Keratinocyte (primary cell): ENCODE measurements at regions not wholly inside any gene's neighbourhood (a gene's known extent, or its start where the extent isn't known, plus 50 kb on each side); places are given as distances from the start of the nearest gene placed in this dataset.

Experiments used
- DNase-seq: peaks from one replicate; pipeline ENCODE4 v3.0.0-alpha.2; 2011; ENCODE audit warnings: low read depth, missing footprints, low spot score
- FAIRE-seq: peaks from 2 replicates; lab custom pipeline; 2011; peaks lifted over from hg19 to GRCh38; lab: Jason Lieb, UNC
- H2AFZ ChIP-seq: 2 replicates; pipeline ENCODE4 v1.6.0; 2012; ENCODE audit warnings: low read length, control low read depth, inconsistent platforms; ENCODE audit not compliant: control insufficient read depth
- H3K27ac ChIP-seq: 2 replicates; pipeline ENCODE4 v1.5.1; 2011; ENCODE audit warnings: low read length; ENCODE audit not compliant: control insufficient read depth, insufficient read depth
- H3K27me3 ChIP-seq: 3 replicates; pipeline ENCODE4 v1.6.0; 2011; ENCODE audit warnings: low read length; ENCODE audit not compliant: control insufficient read depth, insufficient read depth; ENCODE audit errors: extremely low read depth
- H3K36me3 ChIP-seq, 2 experiments: 2 replicates in 1 of 2; 3 replicates in 1 of 2; pipeline ENCODE4 v1.5.1; 2011; ENCODE audit warnings: low read length in 2 of 2, mild to moderate bottlenecking in 1 of 2; ENCODE audit not compliant: control insufficient read depth in 2 of 2, insufficient read depth in 2 of 2; ENCODE audit errors: extremely low read depth in 1 of 2
- H3K4me1 ChIP-seq: 3 replicates; pipeline ENCODE4 v1.5.1; 2011; ENCODE audit warnings: low read length; ENCODE audit not compliant: control insufficient read depth, insufficient read depth; ENCODE audit errors: extremely low read depth
- H3K4me2 ChIP-seq: 3 replicates; pipeline ENCODE4 v1.6.0; 2011; ENCODE audit warnings: low read depth, low read length; ENCODE audit not compliant: control insufficient read depth, insufficient read depth; ENCODE audit errors: extremely low read depth
- H3K4me3 ChIP-seq, 3 experiments: fragments of 200-600 bp in 1 of 3; sonication (generic) in 1 of 3; 2 replicates in 2 of 3; 3 replicates in 1 of 3; pipeline ENCODE4 v1.5.1; 2011 to 2016; ENCODE audit warnings: low read length in 3 of 3, mild to moderate bottlenecking in 3 of 3, control low read depth in 2 of 3, inconsistent platforms in 1 of 3, low read depth in 1 of 3, mixed read lengths in 1 of 3, mixed run types in 1 of 3, moderate library complexity in 1 of 3; ENCODE audit not compliant: control insufficient read depth in 2 of 3, insufficient read depth in 2 of 3; ENCODE audit errors: extremely low read depth in 1 of 3
- H3K79me2 ChIP-seq: 2 replicates; pipeline ENCODE4 v1.6.0; 2012; ENCODE audit warnings: low read length; ENCODE audit not compliant: control insufficient read depth, insufficient read depth
- H3K9ac ChIP-seq: 3 replicates; pipeline ENCODE4 v1.6.0; 2011; ENCODE audit warnings: low read length; ENCODE audit not compliant: control insufficient read depth, insufficient read depth; ENCODE audit errors: extremely low read depth
- H3K9me1 ChIP-seq: 3 replicates; pipeline ENCODE4 v1.6.0; 2011; ENCODE audit warnings: low read length; ENCODE audit not compliant: control insufficient read depth, insufficient read depth; ENCODE audit errors: extremely low read depth
- H3K9me3 ChIP-seq: 2 replicates; pipeline ENCODE4 v1.5.1; 2012; ENCODE audit warnings: low read depth, low read length; ENCODE audit not compliant: control insufficient read depth
- H4K20me1 ChIP-seq: 3 replicates; pipeline ENCODE4 v1.6.0; 2011; ENCODE audit warnings: low read length; ENCODE audit not compliant: control insufficient read depth, insufficient read depth; ENCODE audit errors: extremely low read depth
- EZH2 ChIP-seq: IDR thresholded peaks from one replicate; pipeline ENCODE4 v1.6.1; 2012; ENCODE audit warnings: inconsistent platforms, mild to moderate bottlenecking, low read length, moderate library complexity
- dilution Hi-C: fragments of 300-500 bp; cut with MboI; formaldehyde crosslinking; loops from one replicate; pipeline ENCODE4 v1.7.0; 2020; ENCODE audit warnings: low sequenced_read_pairs; ENCODE audit not compliant: extremely low pct_ligation_motif_present
- TF ChIP-seq, protein P1 (sequence below), 3 experiments: IDR thresholded peaks in 1 of 3; conservative IDR thresholded peaks in 1 of 3; optimal IDR thresholded peaks in 1 of 3; 2 replicates in 2 of 3; 3 replicates in 1 of 3; pipeline versions ENCODE3 to v1.5.1; 2011; ENCODE audit warnings: low read length in 3 of 3, mild to moderate bottlenecking in 3 of 3, moderate library complexity in 2 of 3, control low read depth in 1 of 3, inconsistent platforms in 1 of 3; ENCODE audit not compliant: insufficient read depth in 2 of 3; ENCODE audit errors: extremely low read depth in 1 of 3

DNA sequence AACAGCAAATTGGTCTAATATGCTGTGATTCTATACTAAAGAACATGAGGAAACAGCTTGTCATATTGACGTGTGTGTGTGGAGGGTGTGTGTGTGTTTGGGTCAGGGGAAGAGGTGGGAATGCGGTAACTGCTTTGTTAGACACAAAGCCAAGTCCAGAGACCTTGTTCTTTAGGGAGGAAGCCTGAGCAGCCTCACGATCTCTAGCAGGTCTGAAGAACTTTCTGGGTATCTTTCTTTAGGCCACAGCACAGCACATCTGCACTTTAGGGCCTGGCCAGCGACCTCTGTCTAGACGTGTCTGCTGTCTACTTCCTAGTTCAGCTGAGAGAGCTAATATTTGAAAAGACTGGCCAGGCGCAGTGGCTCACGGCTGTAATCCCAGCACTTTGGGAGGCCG, 220.0 kb upstream of the TPRG1 start:
- peaks cover 36% of the 10 kb centered on the region for H3K4me1 ChIP-seq

DNA sequence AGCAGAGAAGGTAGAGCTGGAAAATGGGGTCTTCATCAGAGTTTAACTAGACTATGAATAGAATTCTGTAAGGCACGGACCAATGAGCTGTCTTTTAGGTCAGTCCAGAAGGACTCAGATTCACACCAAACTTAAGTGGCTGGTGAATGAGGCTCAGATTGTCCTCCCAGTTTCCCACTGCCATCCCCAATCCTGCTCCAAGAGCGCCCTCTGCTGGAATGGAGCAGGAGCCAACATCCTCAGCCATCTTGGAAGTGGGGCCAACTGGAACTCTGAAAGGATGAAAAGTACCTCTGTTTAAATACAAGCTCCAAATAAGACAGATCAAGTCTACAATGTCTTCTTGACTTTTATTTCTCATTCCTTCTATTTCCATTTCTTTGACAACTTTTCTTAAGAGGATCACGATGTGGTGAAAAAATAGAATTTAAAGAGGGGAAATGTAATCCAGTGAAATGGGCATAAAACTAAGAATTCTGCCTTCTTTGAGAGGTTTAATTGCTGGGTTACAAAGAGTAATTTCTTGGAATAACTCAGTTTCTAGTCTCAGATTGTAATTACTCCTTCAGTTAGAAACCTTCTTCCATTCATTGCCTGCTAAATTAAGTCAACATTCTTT, 217.1 kb upstream of the TPRG1 start:
- FAIRE-seq (peak; percentile 83), DNase-seq (peak; percentile 42)
- no peak overlapping the region for H3K4me3 ChIP-seq
- H3K27me3 ChIP-seq = no peaks in the 10 kb centered on the region
- H3K36me3 ChIP-seq = no peaks in the 10 kb centered on the region
- H3K4me1 ChIP-seq = peaks cover 14% of the 10 kb centered on the region
- H3K9ac ChIP-seq = no peak overlapping the region
- no peak overlapping the region for H3K27ac ChIP-seq
- no peaks in the 10 kb centered on the region for H4K20me1 ChIP-seq
- no peak for TF ChIP-seq EZH2
- TF ChIP-seq, protein P1, sequence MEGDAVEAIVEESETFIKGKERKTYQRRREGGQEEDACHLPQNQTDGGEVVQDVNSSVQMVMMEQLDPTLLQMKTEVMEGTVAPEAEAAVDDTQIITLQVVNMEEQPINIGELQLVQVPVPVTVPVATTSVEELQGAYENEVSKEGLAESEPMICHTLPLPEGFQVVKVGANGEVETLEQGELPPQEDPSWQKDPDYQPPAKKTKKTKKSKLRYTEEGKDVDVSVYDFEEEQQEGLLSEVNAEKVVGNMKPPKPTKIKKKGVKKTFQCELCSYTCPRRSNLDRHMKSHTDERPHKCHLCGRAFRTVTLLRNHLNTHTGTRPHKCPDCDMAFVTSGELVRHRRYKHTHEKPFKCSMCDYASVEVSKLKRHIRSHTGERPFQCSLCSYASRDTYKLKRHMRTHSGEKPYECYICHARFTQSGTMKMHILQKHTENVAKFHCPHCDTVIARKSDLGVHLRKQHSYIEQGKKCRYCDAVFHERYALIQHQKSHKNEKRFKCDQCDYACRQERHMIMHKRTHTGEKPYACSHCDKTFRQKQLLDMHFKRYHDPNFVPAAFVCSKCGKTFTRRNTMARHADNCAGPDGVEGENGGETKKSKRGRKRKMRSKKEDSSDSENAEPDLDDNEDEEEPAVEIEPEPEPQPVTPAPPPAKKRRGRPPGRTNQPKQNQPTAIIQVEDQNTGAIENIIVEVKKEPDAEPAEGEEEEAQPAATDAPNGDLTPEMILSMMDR (optimal IDR thresholded peaks at IDR 0.05 in 1 of 3, IDR thresholded peaks at IDR 0.05 in 1 of 3, conservative IDR thresholded peaks at IDR 0.05 in 1 of 3; ENCODE audit: extremely low read depth in 1 of 3, insufficient read depth in 2 of 3, low read length in 3 of 3) = peak; percentile 88 to 97 (median 96)
- no peak overlapping the region for H3K4me2 ChIP-seq
- no peaks in the 10 kb centered on the region for H3K79me2 ChIP-seq
- no peaks in the 10 kb centered on the region for H3K9me3 ChIP-seq
- dilution Hi-C loops = no loop called here
- no peak overlapping the region for H2AFZ ChIP-seq
- H3K9me1 ChIP-seq = no peaks in the 10 kb centered on the region

More for the DNA sequence above, 220.0 kb upstream of the TPRG1 start:
- Histone ChIP-seq H3K9me1 (no peaks in the 10 kb centered on the region), H3K9me3 (no peaks in the 10 kb centered on the region), H3K9ac (no peak overlapping the region), H3K27me3 (no peaks in the 10 kb centered on the region), H4K20me1 (no peaks in the 10 kb centered on the region), H3K4me2 (no peak overlapping the region), H3K36me3 (no peaks in the 10 kb centered on the region), H3K79me2 (no peaks in the 10 kb centered on the region), H3K4me3 (no peak overlapping the region), H3K27ac (peak overlapping the region; percentile 37), H2AFZ (peak overlapping the region; percentile 23)
- TF ChIP-seq, protein P1 (optimal IDR thresholded peaks at IDR 0.05 in 1 of 3, IDR thresholded peaks at IDR 0.05 in 1 of 3, conservative IDR thresholded peaks at IDR 0.05 in 1 of 3; ENCODE audit: extremely low read depth in 1 of 3, insufficient read depth in 2 of 3, low read length in 3 of 3) = no peak
- no peak for TF ChIP-seq EZH2
- no peak for FAIRE-seq
- dilution Hi-C loops = no loop called here
- no peak for DNase-seq
